Esophagus squamous epithelium (tissue), 4 donors: ENCODE measurements at regions not wholly inside any gene's neighbourhood (a gene's known extent, or its start where the extent isn't known, plus 50 kb on each side); places are given as distances from the start of the nearest gene placed in this dataset.

Experiments
- CTCF ChIP-seq, 6 experiments: fragments of 450-650 bp in 4 of 6; fragments of 200-600 bp in 2 of 6; sonication (generic) in 2 of 6; IDR thresholded peaks; one replicate each; pipeline ENCODE4 v1.5.1; 2016 to 2019; ENCODE audit warnings: antibody characterized with exemption in 6 of 6, mild to moderate bottlenecking in 4 of 6, moderate library complexity in 4 of 6
- POLR2A ChIP-seq, 4 donors: fragments of 450-650 bp; IDR thresholded peaks; one replicate each; pipeline ENCODE4 v1.6.1; 2017; ENCODE audit warnings: antibody characterized with exemption in 4 of 4, mild to moderate bottlenecking in 4 of 4, moderate library complexity in 3 of 4

- TF ChIP-seq CTCF (IDR thresholded peaks at IDR 0.05) (no peak), POLR2A (IDR thresholded peaks at IDR 0.05) (no peak)
Observed at GRCh38 chr13:58994077-58994476, 1169.7 kb downstream of the DIAPH3 start.
